Stomach (tissue), 4 donors: ENCODE measurements at regions not wholly inside any gene's neighbourhood (a gene's known extent, or its start where the extent isn't known, plus 50 kb on each side); places are given as distances from the start of the nearest gene placed in this dataset.

Experiments
- CTCF ChIP-seq, 7 experiments: fragments of 450-650 bp in 4 of 7; fragments of 200-600 bp in 3 of 7; sonication (generic) in 3 of 7; IDR thresholded peaks; one replicate each; pipeline ENCODE4 v1.5.1; 2016 to 2019; ENCODE audit warnings: antibody characterized with exemption in 7 of 7, control low read depth in 2 of 7, mild to moderate bottlenecking in 1 of 7
- EP300 ChIP-seq: sonication (generic); formaldehyde crosslinking; IDR thresholded peaks from one replicate; pipeline ENCODE4 v1.6.1; 2017; ENCODE audit warnings: antibody characterized with exemption
- POLR2A ChIP-seq, 4 donors: fragments of 450-650 bp; IDR thresholded peaks; one replicate each; pipeline ENCODE4 v1.6.1; 2016; ENCODE audit warnings: antibody characterized with exemption in 4 of 4, control low read depth in 2 of 4, mild to moderate bottlenecking in 1 of 4, moderate library complexity in 1 of 4
- POLR2AphosphoS5 ChIP-seq, 3 donors: sonication (generic); formaldehyde crosslinking; IDR thresholded peaks; one replicate each; pipeline ENCODE4 v1.6.1; 2016; ENCODE audit warnings: antibody characterized with exemption in 3 of 3

DNA sequence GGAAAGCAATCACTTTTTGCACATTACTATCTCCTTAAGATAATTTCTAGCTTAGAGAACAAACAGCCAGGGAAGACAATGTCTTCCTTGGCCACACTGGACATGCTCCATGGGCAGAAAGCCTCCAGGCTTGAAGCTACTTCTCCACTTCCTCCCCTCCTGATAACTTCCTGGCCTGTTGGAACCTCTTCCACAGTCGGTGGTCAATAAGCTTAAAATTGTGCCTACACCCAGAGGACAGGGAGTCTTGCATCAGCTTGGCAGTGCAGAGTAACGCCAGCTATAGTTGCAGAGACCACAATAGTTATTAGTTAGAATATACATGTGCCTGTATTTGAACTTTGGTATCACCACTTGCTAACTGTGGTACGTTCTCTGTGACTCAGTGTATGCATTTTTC is 58.1 kb upstream of the ABCA1 start:
- TF ChIP-seq POLR2A (IDR thresholded peaks at IDR 0.05) (no peak), EP300 (no peak), CTCF (IDR thresholded peaks at IDR 0.05) (no peak), POLR2AphosphoS5 (IDR thresholded peaks at IDR 0.05) (no peak)
